ENCODE measurements at regions not wholly inside any gene's neighbourhood (a gene's known extent, or its start where the extent isn't known, plus 50 kb on each side); places are given as distances from the start of the nearest gene placed in this dataset.

DNA sequence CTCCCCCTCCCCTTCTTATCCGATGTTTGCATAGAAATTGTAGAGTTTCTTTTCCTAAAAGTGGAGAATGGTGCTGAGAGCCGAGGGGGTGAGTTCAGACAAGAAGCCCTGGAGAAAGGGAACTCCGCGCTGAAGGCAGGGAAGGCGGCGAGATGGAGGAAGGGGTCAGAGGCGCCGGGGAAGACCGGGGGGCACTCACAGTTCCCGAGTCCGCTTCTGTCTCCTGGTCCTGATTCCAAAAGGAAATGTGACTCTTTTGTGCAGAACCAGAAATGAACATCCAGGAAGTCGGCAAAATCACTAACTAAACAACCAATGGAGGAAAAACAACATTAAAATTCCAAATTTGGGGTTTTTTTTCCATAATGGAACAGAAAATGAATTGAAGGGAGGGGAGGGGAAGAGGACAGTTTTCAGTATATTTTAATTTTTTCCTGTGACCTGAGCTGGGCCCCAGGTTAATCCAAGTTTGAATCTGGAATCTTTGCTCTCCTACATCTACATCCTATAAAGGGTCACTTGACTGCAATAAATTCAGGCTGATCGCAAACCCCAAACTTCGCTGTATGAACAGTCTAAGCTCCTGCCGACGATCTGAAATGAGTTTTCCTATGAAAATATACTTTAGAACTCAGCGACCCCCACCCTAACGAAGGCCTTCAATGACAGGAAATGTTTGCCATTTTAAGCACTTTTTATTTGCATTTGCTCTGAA, 252.3 kb downstream of the C16orf95 start:
- no peak overlapping the region for H3K9ac ChIP-seq (ENCODE audit: insufficient read depth, low read length)
- no peak overlapping the region for H3K27ac ChIP-seq (ENCODE audit: insufficient read depth, low read length)
- H3K9me3 ChIP-seq (ENCODE audit: control insufficient read depth, insufficient read depth, low read depth, low read length) = no peaks in the 10 kb centered on the region
- H4K20me1 ChIP-seq (ENCODE audit: control insufficient read depth, extremely low read depth, insufficient read depth, low read length) = no peaks in the 10 kb centered on the region
- no peaks in the 10 kb centered on the region for H3K79me2 ChIP-seq (ENCODE audit: control insufficient read depth, insufficient read depth, low read length)
- H3K27me3 ChIP-seq (ENCODE audit: control insufficient read depth, insufficient read depth, low read length) = no peaks in the 10 kb centered on the region
- H3K4me2 ChIP-seq (ENCODE audit: extremely low read depth, insufficient read depth, low read length) = no peak overlapping the region
- H3K4me1 ChIP-seq (ENCODE audit: control insufficient read depth, extremely low read depth, insufficient read depth, low read length) = no peaks in the 10 kb centered on the region
- no peak for TF ChIP-seq EZH2 (IDR thresholded peaks at IDR 0.05; ENCODE audit: low read length, missing control alignments)
- no peak for TF ChIP-seq CTCF (conservative IDR thresholded peaks at IDR 0.05 in 1 of 2, IDR thresholded peaks at IDR 0.05 in 1 of 2; ENCODE audit: low read depth in 1 of 2, low read length in 2 of 2)
- no peak overlapping the region for H2AFZ ChIP-seq (ENCODE audit: low read length)
- DNase-seq (ENCODE audit: low read depth in 2 of 2) = no peak
- no peak overlapping the region for H3K4me3 ChIP-seq (replicated peaks in 1 of 4; ENCODE audit: control extremely low read depth in 1 of 4, insufficient read depth in 1 of 4, low read depth in 3 of 4, low read length in 4 of 4)
- no peaks in the 10 kb centered on the region for H3K36me3 ChIP-seq (ENCODE audit: control insufficient read depth, insufficient read depth, low read length)

DNA sequence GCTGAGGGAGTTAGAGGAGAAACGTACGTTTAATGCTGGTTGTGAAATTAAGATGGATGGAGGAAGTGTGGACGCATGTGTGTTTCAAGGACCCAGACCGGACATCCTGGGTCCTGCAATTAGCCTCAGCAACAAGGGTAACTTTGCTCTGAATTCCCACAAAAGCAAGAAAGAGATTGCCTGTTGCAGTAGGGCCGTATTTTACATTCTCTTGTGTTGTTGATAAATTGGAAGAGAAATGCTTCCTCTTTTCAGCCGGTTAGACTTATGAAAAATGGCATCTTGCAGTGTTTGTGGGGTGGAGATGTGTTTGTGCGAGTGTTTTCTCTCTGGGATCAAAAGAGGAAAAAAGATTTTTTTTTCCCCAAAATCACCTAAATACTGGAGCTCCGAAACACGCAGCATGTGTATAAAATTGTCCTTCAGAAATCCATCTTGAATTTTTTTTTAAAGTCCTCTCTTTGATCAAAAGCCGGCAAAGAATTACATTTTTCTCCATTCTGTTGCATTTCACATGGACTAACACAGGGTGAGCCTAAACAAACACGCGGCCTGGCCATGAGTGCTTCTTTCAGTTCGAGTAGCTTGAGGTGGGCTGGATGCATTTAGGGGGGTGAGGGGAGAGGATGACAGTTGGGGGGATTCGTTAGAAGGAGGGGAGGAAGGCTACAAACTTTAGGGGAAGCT, 251.6 kb downstream of the C16orf95 start:
- Histone ChIP-seq H3K9me3 (ENCODE audit: control insufficient read depth, insufficient read depth, low read depth, low read length) (no peaks in the 10 kb centered on the region), H3K79me2 (ENCODE audit: control insufficient read depth, insufficient read depth, low read length) (no peaks in the 10 kb centered on the region), H3K4me1 (ENCODE audit: control insufficient read depth, extremely low read depth, insufficient read depth, low read length) (no peaks in the 10 kb centered on the region), H3K4me2 (ENCODE audit: extremely low read depth, insufficient read depth, low read length) (no peak overlapping the region), H3K27me3 (ENCODE audit: control insufficient read depth, insufficient read depth, low read length) (peaks cover 4% of the 10 kb centered on the region), H3K27ac (ENCODE audit: insufficient read depth, low read length) (no peak overlapping the region), H4K20me1 (ENCODE audit: control insufficient read depth, extremely low read depth, insufficient read depth, low read length) (no peaks in the 10 kb centered on the region), H3K4me3 (replicated peaks in 1 of 4; ENCODE audit: control extremely low read depth in 1 of 4, insufficient read depth in 1 of 4, low read depth in 3 of 4, low read length in 4 of 4) (no peak overlapping the region), H2AFZ (ENCODE audit: low read length) (no peak overlapping the region), H3K9ac (ENCODE audit: insufficient read depth, low read length) (no peak overlapping the region), H3K36me3 (ENCODE audit: control insufficient read depth, insufficient read depth, low read length) (no peaks in the 10 kb centered on the region)
- no peak for DNase-seq (ENCODE audit: low read depth in 2 of 2)
- TF ChIP-seq EZH2 (IDR thresholded peaks at IDR 0.05; ENCODE audit: low read length, missing control alignments) (no peak), CTCF (conservative IDR thresholded peaks at IDR 0.05 in 1 of 2, IDR thresholded peaks at IDR 0.05 in 1 of 2; ENCODE audit: low read depth in 1 of 2, low read length in 2 of 2) (no peak)

DNA sequence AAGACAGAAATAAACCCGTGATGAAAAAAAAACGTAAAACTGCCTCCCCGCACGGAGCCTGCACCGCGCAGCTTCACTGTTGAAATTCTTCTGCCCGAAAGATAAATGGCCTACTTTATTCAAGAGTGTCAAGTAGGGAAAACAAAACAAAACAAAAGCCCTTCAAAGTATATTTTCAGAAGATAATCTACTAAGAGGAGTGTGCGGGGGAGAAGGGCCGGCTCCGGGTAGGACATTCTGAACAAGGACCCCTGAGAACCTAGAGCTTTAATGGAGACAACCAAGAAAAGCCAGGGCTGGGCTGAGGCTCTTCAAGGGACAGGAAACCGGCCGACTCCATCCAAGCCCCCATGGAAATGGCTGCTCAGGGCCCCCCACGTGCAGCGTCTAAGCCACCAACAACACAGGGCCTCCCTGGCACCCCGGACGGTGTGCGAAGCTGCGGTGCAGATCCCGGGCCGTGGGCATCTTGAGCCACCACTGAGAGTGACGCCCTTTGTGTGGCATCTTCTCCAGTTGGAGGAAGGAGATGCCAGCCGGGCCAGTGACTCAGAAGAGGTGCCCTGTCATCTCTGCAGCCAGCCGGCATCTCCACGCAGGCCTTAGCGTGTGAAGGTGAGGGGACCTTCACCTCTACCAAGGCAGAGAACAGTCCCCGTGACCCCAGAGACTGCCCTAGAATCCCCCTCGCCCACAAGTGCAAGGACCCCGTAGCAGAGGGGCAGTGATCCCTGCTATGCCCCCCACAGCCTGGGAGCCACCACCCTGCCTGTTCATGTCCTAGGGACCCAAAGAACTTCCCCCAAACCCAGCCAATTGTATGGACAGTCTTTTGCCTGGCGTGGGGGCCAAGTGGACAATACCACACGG, 250.8 kb downstream of the C16orf95 start:
- no peaks in the 10 kb centered on the region for H4K20me1 ChIP-seq (ENCODE audit: control insufficient read depth, extremely low read depth, insufficient read depth, low read length)

More for the DNA sequence above, 250.8 kb downstream of the C16orf95 start:
- DNase-seq (ENCODE audit: low read depth in 2 of 2) = no peak
- Histone ChIP-seq H3K4me1 (ENCODE audit: control insufficient read depth, extremely low read depth, insufficient read depth, low read length) (no peaks in the 10 kb centered on the region), H2AFZ (ENCODE audit: low read length) (no peak overlapping the region), H3K27ac (ENCODE audit: insufficient read depth, low read length) (no peak overlapping the region), H3K9ac (ENCODE audit: insufficient read depth, low read length) (no peak overlapping the region), H3K79me2 (ENCODE audit: control insufficient read depth, insufficient read depth, low read length) (no peaks in the 10 kb centered on the region), H3K4me3 (replicated peaks in 1 of 4; ENCODE audit: control extremely low read depth in 1 of 4, insufficient read depth in 1 of 4, low read depth in 3 of 4, low read length in 4 of 4) (no peak overlapping the region), H3K27me3 (ENCODE audit: control insufficient read depth, insufficient read depth, low read length) (peaks cover 6% of the 10 kb centered on the region), H3K36me3 (ENCODE audit: control insufficient read depth, insufficient read depth, low read length) (no peaks in the 10 kb centered on the region), H3K4me2 (ENCODE audit: extremely low read depth, insufficient read depth, low read length) (no peak overlapping the region), H3K9me3 (ENCODE audit: control insufficient read depth, insufficient read depth, low read depth, low read length) (no peaks in the 10 kb centered on the region)
- TF ChIP-seq CTCF (conservative IDR thresholded peaks at IDR 0.05 in 1 of 2, IDR thresholded peaks at IDR 0.05 in 1 of 2; ENCODE audit: low read depth in 1 of 2, low read length in 2 of 2) (no peak), EZH2 (IDR thresholded peaks at IDR 0.05; ENCODE audit: low read length, missing control alignments) (no peak)
